Heart left ventricle (tissue), 13 donors: ENCODE measurements at regions not wholly inside any gene's neighbourhood (a gene's known extent, or its start where the extent isn't known, plus 50 kb on each side); places are given as distances from the start of the nearest gene placed in this dataset.

ENCODE experiments used
- CTCF ChIP-seq, 12 donors: fragments of 200-600 bp; sonication (generic) in 4 of 12; IDR thresholded peaks; one replicate each; pipeline versions ENCODE4 v1.5.0 to v1.8.0; 2018 to 2022; ENCODE audit warnings: antibody characterized with exemption in 12 of 12, mild to moderate bottlenecking in 5 of 12
- POLR2A ChIP-seq, 2 donors: fragments of 450-650 bp; IDR thresholded peaks; one replicate each; pipeline ENCODE4 v1.6.1; 2017; ENCODE audit warnings: antibody characterized with exemption in 2 of 2, mild to moderate bottlenecking in 2 of 2, moderate library complexity in 2 of 2
- donor health status: ischemic (EF 13 %, LVEDD 7.1; RV severe dilation, severe dysfunction).
- donor health status: DM: no; HTN: yes; CAD: no.
- donor health status: DM: no; HTN: no; CAD: no.
- donor health status: ischemic (EF 25% LVEDD 6.9; RV normal size, moderate dysfunction).
- donor health status: ischemic (EF 25% LVEDD 5.7; RV mildly dilated, moderate dysfunction).
- donor health status: ischemic (EF 35%, LVEDD 5.7; RV mildly dilated, moderate dysfunction).
- donor health status: nonischemic (EF 11% LVEDD 7.7; RV severe dilation, severe dysfunction).
- donor health status: DM: yes; HTN: yes; CAD: no.
- donor health status: PGD.
- donor health status: ischemic (EF 29% LVEDD 5.4; RV normal size, mild dysfunction).
- donor health status: nonischemic (EF 23%, LVEDD 6.1; RV moderate dilation, normal function).

GRCh38 chr12:97093187-97093683 is 186.2 kb downstream of the NEDD1 start:
- TF ChIP-seq CTCF (IDR thresholded peaks at IDR 0.05) (no peak), POLR2A (IDR thresholded peaks at IDR 0.05) (no peak)
